ENCODE measurements at regions not wholly inside any gene's neighbourhood (a gene's known extent, or its start where the extent isn't known, plus 50 kb on each side); places are given as distances from the start of the nearest gene placed in this dataset.

- 49 to 65% methylated on average over 2 of the region's 2 CpGs for WGBS, 2 donors
- no peak overlapping the region for H3K4me3 ChIP-seq (ENCODE audit: low read depth, poor library complexity, severe bottlenecking)
- DNase-seq (ENCODE audit: low spot score in 2 of 2): no peak
- TF ChIP-seq POLR2A (IDR thresholded peaks at IDR 0.05) (no peak), CTCF (IDR thresholded peaks at IDR 0.05) (no peak)
- intact Hi-C loops (cut with DNase I; ENCODE audit: low total_unique reads): no loop called here
These were observed 76.4 kb upstream of the DLX6 start for GRCh38 chr7:96928965-96929364.

- no peak for DNase-seq (ENCODE audit: low spot score in 2 of 2)
- TF ChIP-seq CTCF (IDR thresholded peaks at IDR 0.05) (no peak), POLR2A (IDR thresholded peaks at IDR 0.05) (no peak)
- intact Hi-C loops (cut with DNase I; ENCODE audit: low total_unique reads): no loop called here
- WGBS, 2 donors: 75 to 89% methylated on average over 1 of the region's 1 CpG
- no peak overlapping the region for H3K4me3 ChIP-seq (ENCODE audit: low read depth, poor library complexity, severe bottlenecking)
These were observed 73.5 kb upstream of the DLX6 start for GRCh38 chr7:96931891-96932290.

GRCh38 chr7:96933067-96933645 lies 72.2 kb upstream of the DLX6 start:
- no peak for TF ChIP-seq POLR2A (IDR thresholded peaks at IDR 0.05)
- no peak for TF ChIP-seq CTCF (IDR thresholded peaks at IDR 0.05)
- no peak for DNase-seq (ENCODE audit: low spot score in 2 of 2)
- no peak overlapping the region for H3K4me3 ChIP-seq (ENCODE audit: low read depth, poor library complexity, severe bottlenecking)
- intact Hi-C loops (cut with DNase I; ENCODE audit: low total_unique reads): no loop called here
- 69 to 80% methylated on average over 9 of the region's 9 CpGs for WGBS, 2 donors

- TF ChIP-seq CTCF (IDR thresholded peaks at IDR 0.05) (no peak), POLR2A (IDR thresholded peaks at IDR 0.05) (no peak)
- 80 to 84% methylated on average over 2 of the region's 2 CpGs for WGBS, 2 donors
- intact Hi-C loops (cut with DNase I; ENCODE audit: low total_unique reads): no loop called here
- no peak for DNase-seq (ENCODE audit: low spot score in 2 of 2)
- H3K4me3 ChIP-seq (ENCODE audit: low read depth, poor library complexity, severe bottlenecking): no peak overlapping the region
These were observed 68.7 kb upstream of the DLX6 start for GRCh38 chr7:96936621-96937020.

DNA sequence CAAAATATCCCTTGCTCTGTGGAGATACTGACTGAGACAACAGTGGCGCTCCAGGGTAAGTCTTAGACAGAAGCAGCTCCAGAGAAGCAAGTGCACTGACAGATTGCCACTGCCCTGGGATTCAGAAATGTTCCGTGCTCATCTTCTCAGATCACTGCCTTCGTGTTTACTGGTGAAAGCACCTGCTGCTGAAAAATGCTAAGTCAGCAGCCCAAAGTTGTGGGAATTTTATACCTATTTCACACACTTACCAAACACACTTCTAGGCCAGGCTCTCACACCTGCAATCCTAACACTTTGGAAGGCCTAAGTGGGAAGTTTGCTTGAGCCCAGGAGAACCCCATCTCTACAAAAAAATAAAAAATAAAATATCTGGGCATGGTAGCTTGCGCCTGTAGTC lies 63.2 kb upstream of the DLX6 start:
- DNase-seq (ENCODE audit: low spot score in 2 of 2): no peak
- H3K4me3 ChIP-seq (ENCODE audit: low read depth, poor library complexity, severe bottlenecking): no peak overlapping the region
- TF ChIP-seq POLR2A (IDR thresholded peaks at IDR 0.05) (no peak), CTCF (IDR thresholded peaks at IDR 0.05) (no peak)
- 88% methylated on average over 4 of the region's 4 CpGs for WGBS, 2 donors
- intact Hi-C loops (cut with DNase I; ENCODE audit: low total_unique reads): no loop called here

- no peak for DNase-seq (ENCODE audit: low spot score in 2 of 2)
- TF ChIP-seq POLR2A (IDR thresholded peaks at IDR 0.05): no peak
- TF ChIP-seq CTCF (IDR thresholded peaks at IDR 0.05): no peak
- intact Hi-C loops (cut with DNase I; ENCODE audit: low total_unique reads): no loop called here
- no peak overlapping the region for H3K4me3 ChIP-seq (ENCODE audit: low read depth, poor library complexity, severe bottlenecking)
- WGBS, 2 donors: 69 to 90% methylated on average over 5 of the region's 5 CpGs
These were observed 55.6 kb upstream of the DLX6 start for GRCh38 chr7:96949766-96950165.
